ENCODE measurements at regions not wholly inside any gene's neighbourhood (a gene's known extent, or its start where the extent isn't known, plus 50 kb on each side); places are given as distances from the start of the nearest gene placed in this dataset.

- Histone ChIP-seq H3K4me2 (ENCODE audit: low read length) (no peak overlapping the region), H3K4me3 (ENCODE audit: low read length) (no peak overlapping the region), H3K9ac (ENCODE audit: low read length) (no peak overlapping the region), H3K9me3 (ENCODE audit: low read length) (0 out of 2 replicates have a peak, but pooled peaks cover under 1% of the 10 kb centered on the region), H3K36me3 (ENCODE audit: low read depth, low read length) (no peaks in the 10 kb centered on the region), H3F3A (ENCODE audit: low read length, unreplicated experiment) (no peaks in the 10 kb centered on the region), H3K4me1 (ENCODE audit: insufficient read depth, low read length) (no peaks in the 10 kb centered on the region), H4K20me1 (ENCODE audit: low read length) (no peaks in the 10 kb centered on the region), H3K27ac (ENCODE audit: low read length) (no peak overlapping the region), H3K79me2 (ENCODE audit: low read length) (no peaks in the 10 kb centered on the region), H3K9me2 (replicated peaks; ENCODE audit: low read length) (no peaks in the 10 kb centered on the region), H2AFZ (ENCODE audit: low read length) (no peak overlapping the region), H3K27me3 (ENCODE audit: low read length) (no peaks in the 10 kb centered on the region)
- CTCF ChIA-PET = no interaction called here
- DNase-seq (no peak), ATAC-seq (no peak)
- intact Hi-C loops (cut with micrococcal nuclease) = no loop called here
- no TSS peak for BruUV-seq (replicated peaks)
- POLR2A ChIA-PET (ENCODE audit: unreplicated experiment) = no interaction called here
- no peak for TF ChIP-seq CTCF (conservative IDR thresholded peaks at IDR 0.05; ENCODE audit: low read depth, low read length)
- TF ChIP-seq EZH2phosphoT487 (IDR thresholded peaks at IDR 0.05; ENCODE audit: borderline replicate concordance, low read length) = no peak
- TF ChIP-seq EZH2 (IDR thresholded peaks at IDR 0.05; ENCODE audit: low read length, unreplicated experiment) = no peak
Measured at GRCh38 chr2:5867056-5867455, 174.9 kb downstream of the SOX11 start.

- Histone ChIP-seq H3K27me3 (ENCODE audit: low read length) (no peaks in the 10 kb centered on the region), H3K27ac (ENCODE audit: low read length) (no peak overlapping the region), H3K4me3 (ENCODE audit: low read length) (no peak overlapping the region), H3K4me2 (ENCODE audit: low read length) (no peak overlapping the region), H3K9me2 (replicated peaks; ENCODE audit: low read length) (no peaks in the 10 kb centered on the region), H3K9ac (ENCODE audit: low read length) (no peak overlapping the region), H3K36me3 (ENCODE audit: low read depth, low read length) (no peaks in the 10 kb centered on the region), H3K79me2 (ENCODE audit: low read length) (no peaks in the 10 kb centered on the region), H3F3A (ENCODE audit: low read length, unreplicated experiment) (no peaks in the 10 kb centered on the region), H2AFZ (ENCODE audit: low read length) (no peak overlapping the region), H3K4me1 (ENCODE audit: insufficient read depth, low read length) (no peaks in the 10 kb centered on the region), H3K9me3 (ENCODE audit: low read length) (peaks cover 12% of the 10 kb centered on the region; the same call in 1 of the 2 replicates), H4K20me1 (ENCODE audit: low read length) (no peaks in the 10 kb centered on the region)
- BruUV-seq (replicated peaks) = no TSS peak
- ChIA-PET CTCF (no interaction called here), POLR2A (ENCODE audit: unreplicated experiment) (no interaction called here)
- ATAC-seq = no peak
- intact Hi-C loops (cut with micrococcal nuclease) = no loop called here
- no peak for DNase-seq
- TF ChIP-seq EZH2 (IDR thresholded peaks at IDR 0.05; ENCODE audit: low read length, unreplicated experiment) (no peak), EZH2phosphoT487 (IDR thresholded peaks at IDR 0.05; ENCODE audit: borderline replicate concordance, low read length) (no peak)
Measured at GRCh38 chr2:5868931-5869330, 176.7 kb downstream of the SOX11 start.

GRCh38 chr2:5869936-5870335, 177.8 kb downstream of the SOX11 start:
- Histone ChIP-seq H3F3A (ENCODE audit: low read length, unreplicated experiment) (no peaks in the 10 kb centered on the region), H3K79me2 (ENCODE audit: low read length) (no peaks in the 10 kb centered on the region), H3K9ac (ENCODE audit: low read length) (no peak overlapping the region), H3K27me3 (ENCODE audit: low read length) (no peaks in the 10 kb centered on the region), H4K20me1 (ENCODE audit: low read length) (no peaks in the 10 kb centered on the region), H3K9me2 (replicated peaks; ENCODE audit: low read length) (no peaks in the 10 kb centered on the region), H3K4me2 (ENCODE audit: low read length) (no peak overlapping the region), H3K9me3 (ENCODE audit: low read length) (peaks cover 12% of the 10 kb centered on the region; the same call in 1 of the 2 replicates), H3K36me3 (ENCODE audit: low read depth, low read length) (no peaks in the 10 kb centered on the region), H3K27ac (ENCODE audit: low read length) (no peak overlapping the region), H2AFZ (ENCODE audit: low read length) (no peak overlapping the region), H3K4me1 (ENCODE audit: insufficient read depth, low read length) (no peaks in the 10 kb centered on the region), H3K4me3 (ENCODE audit: low read length) (no peak overlapping the region)
- CTCF ChIA-PET = no interaction called here
- DNase-seq = no peak
- no TSS peak for BruUV-seq (replicated peaks)
- POLR2A ChIA-PET (ENCODE audit: unreplicated experiment) = interaction anchor here (0.6 kb wide), 1 partner anchor 48 kb away, joined by 7 read pairs; no protein-coding TSS in a partner anchor
- TF ChIP-seq EZH2 (IDR thresholded peaks at IDR 0.05; ENCODE audit: low read length, unreplicated experiment) (no peak), EZH2phosphoT487 (IDR thresholded peaks at IDR 0.05; ENCODE audit: borderline replicate concordance, low read length) (no peak), CTCF (conservative IDR thresholded peaks at IDR 0.05; ENCODE audit: low read depth, low read length) (no peak)
- intact Hi-C loops (cut with micrococcal nuclease) = no loop called here
- no peak for ATAC-seq
